ENCODE measurements at regions not wholly inside any gene's neighbourhood (a gene's known extent, or its start where the extent isn't known, plus 50 kb on each side); places are given as distances from the start of the nearest gene placed in this dataset.

DNA sequence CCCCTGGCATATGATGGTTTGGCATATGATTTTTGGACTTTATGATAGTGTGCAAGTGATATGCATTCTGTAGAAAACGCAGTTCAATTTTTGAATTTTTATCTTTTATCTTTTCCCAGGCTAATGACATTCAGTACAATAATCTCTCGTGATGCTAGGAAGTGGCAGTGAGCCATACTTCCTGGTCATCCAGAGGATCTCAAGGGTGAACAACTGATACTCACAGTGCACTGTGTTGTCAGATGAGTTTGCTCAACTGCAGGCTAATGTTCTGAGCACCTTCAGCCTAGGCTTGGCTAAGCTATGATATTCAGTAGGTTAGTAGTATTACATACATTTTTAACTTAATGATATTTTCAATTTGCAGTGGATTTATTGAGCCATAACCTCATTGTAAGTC is 405.3 kb downstream of the PCDH7 start:
- DNase-seq (ENCODE audit: low read depth) = no peak
- TF ChIP-seq, protein P1, sequence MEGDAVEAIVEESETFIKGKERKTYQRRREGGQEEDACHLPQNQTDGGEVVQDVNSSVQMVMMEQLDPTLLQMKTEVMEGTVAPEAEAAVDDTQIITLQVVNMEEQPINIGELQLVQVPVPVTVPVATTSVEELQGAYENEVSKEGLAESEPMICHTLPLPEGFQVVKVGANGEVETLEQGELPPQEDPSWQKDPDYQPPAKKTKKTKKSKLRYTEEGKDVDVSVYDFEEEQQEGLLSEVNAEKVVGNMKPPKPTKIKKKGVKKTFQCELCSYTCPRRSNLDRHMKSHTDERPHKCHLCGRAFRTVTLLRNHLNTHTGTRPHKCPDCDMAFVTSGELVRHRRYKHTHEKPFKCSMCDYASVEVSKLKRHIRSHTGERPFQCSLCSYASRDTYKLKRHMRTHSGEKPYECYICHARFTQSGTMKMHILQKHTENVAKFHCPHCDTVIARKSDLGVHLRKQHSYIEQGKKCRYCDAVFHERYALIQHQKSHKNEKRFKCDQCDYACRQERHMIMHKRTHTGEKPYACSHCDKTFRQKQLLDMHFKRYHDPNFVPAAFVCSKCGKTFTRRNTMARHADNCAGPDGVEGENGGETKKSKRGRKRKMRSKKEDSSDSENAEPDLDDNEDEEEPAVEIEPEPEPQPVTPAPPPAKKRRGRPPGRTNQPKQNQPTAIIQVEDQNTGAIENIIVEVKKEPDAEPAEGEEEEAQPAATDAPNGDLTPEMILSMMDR (conservative IDR thresholded peaks at IDR 0.05; ENCODE audit: low read depth, low read length) = no peak
- H3K4me3 ChIP-seq (ENCODE audit: low read length) = no peak overlapping the region

DNA sequence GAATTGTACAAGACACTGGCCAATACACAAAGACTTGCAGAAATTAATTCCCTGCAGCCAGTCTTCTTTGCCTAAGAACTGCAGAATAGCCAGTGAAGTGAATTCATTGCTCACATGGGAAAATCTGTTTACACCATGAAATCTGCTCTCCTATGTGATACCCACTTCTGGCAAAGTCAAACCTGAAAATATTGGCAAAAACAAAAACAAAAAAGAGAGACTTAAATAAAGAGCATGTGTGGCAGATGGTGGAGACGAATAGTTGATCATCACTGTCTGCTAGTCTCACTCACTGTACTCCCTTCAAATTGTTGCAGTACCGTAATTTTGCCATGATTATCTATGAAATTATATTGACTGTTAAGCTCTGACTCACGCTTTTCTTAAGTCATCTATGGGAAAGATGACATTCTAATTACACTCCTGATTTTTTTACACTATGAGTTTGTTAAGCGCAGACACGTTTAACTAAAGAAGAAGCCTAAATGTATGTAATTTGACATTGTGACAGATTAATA is 406.8 kb downstream of the PCDH7 start:
- TF ChIP-seq, protein P1 (conservative IDR thresholded peaks at IDR 0.05; ENCODE audit: low read depth, low read length) = no peak
- H3K4me3 ChIP-seq (ENCODE audit: low read length) = no peak overlapping the region
- no peak for DNase-seq (ENCODE audit: low read depth)

DNA sequence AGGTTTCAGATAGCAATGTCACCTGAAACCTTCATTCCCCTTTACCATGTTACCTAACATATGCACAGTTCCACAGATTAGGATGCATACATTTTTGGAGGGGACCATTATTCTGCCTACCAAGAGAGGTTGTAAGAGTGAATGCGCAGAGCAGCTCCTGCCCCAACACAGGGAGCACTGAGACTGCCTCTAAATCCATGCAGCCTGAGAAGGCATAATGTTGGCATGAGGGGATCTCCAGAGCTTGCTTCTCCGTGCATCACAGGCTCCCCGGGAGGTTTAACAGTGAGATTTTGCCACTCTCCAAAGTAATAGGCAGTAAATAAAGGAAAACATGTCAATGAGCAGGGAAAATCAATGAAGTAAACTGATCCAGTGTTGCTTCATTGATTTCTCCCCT is 410.8 kb downstream of the PCDH7 start:
- H3K4me3 ChIP-seq (ENCODE audit: low read length) = no peak overlapping the region
- TF ChIP-seq, protein P1 (conservative IDR thresholded peaks at IDR 0.05; ENCODE audit: low read depth, low read length) = no peak
- DNase-seq (ENCODE audit: low read depth) = no peak

DNA sequence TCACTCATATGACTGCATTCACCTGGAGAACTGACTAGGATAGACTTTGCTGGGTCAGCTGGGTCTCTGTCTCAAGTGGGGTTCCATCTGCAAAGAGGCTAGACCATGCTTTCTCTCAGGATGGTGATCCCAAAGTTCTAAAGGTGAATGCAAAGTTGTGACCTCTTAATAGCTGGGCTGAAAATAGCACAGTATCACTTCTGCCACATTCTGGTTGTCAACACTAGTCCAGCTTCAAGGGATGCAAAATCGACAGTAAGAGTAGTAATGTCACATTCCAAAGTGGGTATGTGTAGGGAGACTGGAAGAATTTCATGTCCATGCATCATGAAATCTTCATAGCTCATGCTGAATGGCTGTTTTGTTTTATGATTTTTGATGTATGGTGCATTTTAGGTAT is 414.6 kb downstream of the PCDH7 start:
- no peak for DNase-seq (ENCODE audit: low read depth)
- TF ChIP-seq, protein P1 (conservative IDR thresholded peaks at IDR 0.05; ENCODE audit: low read depth, low read length) = no peak
- no peak overlapping the region for H3K4me3 ChIP-seq (ENCODE audit: low read length)

DNA sequence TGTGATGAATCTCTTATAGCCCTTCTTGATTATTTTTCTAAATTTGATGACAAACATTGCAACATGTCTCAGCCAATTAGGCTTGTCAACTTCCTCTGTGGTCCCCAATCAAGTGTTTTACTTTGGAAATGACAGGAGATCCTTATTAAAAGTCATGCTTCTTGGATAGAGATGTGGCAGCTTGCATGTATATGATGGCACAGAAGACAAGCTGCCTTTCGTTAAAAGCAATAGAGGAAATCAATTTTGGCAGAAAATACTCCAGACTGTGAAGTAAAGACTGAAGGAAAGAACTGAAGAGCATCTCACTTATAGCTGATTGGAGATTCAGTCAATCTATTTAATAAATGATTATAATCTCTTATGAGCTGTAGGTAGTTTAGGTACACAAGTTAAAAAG is 419.6 kb downstream of the PCDH7 start:
- TF ChIP-seq, protein P1 (conservative IDR thresholded peaks at IDR 0.05; ENCODE audit: low read depth, low read length) = no peak
- no peak overlapping the region for H3K4me3 ChIP-seq (ENCODE audit: low read length)
- no peak for DNase-seq (ENCODE audit: low read depth)

DNA sequence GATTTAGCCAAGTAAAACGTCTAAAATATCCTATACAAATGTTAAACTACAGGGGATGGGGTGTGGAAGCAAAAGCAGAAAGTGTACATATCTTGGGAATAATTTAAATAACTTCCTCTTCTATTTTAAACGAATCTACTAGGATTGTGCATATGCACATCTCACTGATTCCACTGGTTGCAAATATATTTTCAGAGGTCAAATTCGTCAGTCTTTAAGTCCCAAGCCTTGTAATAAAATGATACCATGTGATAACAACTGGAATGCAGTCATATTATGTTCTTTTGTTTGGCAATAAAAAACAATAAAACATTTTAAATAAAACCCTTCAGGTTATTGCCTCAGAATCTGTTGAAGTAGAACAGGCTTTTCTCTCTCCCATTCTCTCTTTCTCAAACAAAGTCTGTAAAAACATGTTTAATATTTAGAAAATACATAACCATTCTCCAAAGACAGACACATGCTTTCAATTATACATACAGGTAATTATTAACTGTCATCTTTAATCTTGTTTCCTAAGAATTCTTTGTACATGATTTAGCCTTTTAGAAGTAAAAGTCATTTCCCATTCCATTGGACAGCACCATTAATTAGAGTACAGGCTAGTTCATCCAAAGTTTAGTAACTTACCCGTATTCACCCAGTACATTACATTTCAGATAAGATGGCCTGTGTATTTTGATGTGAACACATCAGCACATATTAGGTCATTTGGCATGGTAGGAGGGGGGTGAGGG is 421.1 kb downstream of the PCDH7 start:
- TF ChIP-seq, protein P1 (conservative IDR thresholded peaks at IDR 0.05; ENCODE audit: low read depth, low read length) = no peak
- no peak overlapping the region for H3K4me3 ChIP-seq (ENCODE audit: low read length)
- DNase-seq (ENCODE audit: low read depth) = no peak

DNA sequence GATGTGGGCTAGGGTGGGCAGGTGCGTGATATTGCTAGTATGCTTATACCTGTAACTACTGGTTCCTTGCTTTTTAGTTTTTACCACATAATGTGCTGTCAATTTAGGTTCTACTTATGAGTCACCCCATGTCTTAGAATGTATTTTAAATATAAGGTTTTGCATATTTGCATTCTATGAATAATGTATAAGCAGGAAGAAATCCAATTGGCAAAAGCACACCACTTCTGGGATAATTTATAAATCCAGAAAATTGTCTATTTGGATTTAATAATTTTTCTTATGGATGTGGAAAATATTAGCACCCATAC is 421.6 kb downstream of the PCDH7 start:
- TF ChIP-seq, protein P1 (conservative IDR thresholded peaks at IDR 0.05; ENCODE audit: low read depth, low read length) = no peak
- no peak overlapping the region for H3K4me3 ChIP-seq (ENCODE audit: low read length)
- DNase-seq (ENCODE audit: low read depth) = no peak

Measured in retinal pigment epithelial cell (primary cell).